Caco-2 (cell line): ENCODE measurements at regions not wholly inside any gene's neighbourhood (a gene's known extent, or its start where the extent isn't known, plus 50 kb on each side); places are given as distances from the start of the nearest gene placed in this dataset.

ENCODE experiments used
- BruUV-seq: library from RNA; stranded (reverse); fragments of 400-500 nt; replicated peaks from 2 replicates; lab custom pipeline; 2021; lab: Mats Ljungman, UMichigan
- CTCF ChIA-PET: fragments of 300-600 bp; sonication (Branson Sonifier 250); formaldehyde crosslinking; loops from one replicate; lab custom pipeline; 2022; ENCODE audit warnings: antibody characterized with exemption; lab: Charles Lee
- POLR2A ChIA-PET: fragments of 300-600 bp; sonication (Branson Sonifier 250); formaldehyde crosslinking; loops from one replicate; lab custom pipeline; 2022; ENCODE audit warnings: antibody characterized with exemption; lab: Charles Lee
- DNase-seq, 2 experiments: peaks; one replicate each; pipeline versions ENCODE4 v3.0.0 to v3.0.0-alpha.2; 2020 to 2022
- H3K27me3 ChIP-seq: replicated peaks from 2 replicates; pipeline ENCODE4 v1.6.0; 2011; ENCODE audit warnings: low read length; ENCODE audit not compliant: control insufficient read depth, insufficient read depth
- H3K36me3 ChIP-seq: 2 replicates; pipeline ENCODE4 v1.5.1; 2011; ENCODE audit warnings: low read length; ENCODE audit not compliant: control insufficient read depth, insufficient read depth
- H3K4me1 ChIP-seq: fragments of 250-450 bp; sonication (Bioruptor Pico); 2 replicates; pipeline ENCODE4 v1.5.1; 2020; ENCODE audit warnings: mild to moderate bottlenecking
- H3K4me3 ChIP-seq: 2 replicates; pipeline ENCODE4 v1.5.1; 2011; ENCODE audit warnings: low read depth, mild to moderate bottlenecking, control low read depth, low read length
- H3K9me3 ChIP-seq: fragments of 250-450 bp; sonication (Bioruptor Pico); 2 replicates; pipeline ENCODE4 v1.5.1; 2020; ENCODE audit warnings: mild to moderate bottlenecking, moderate library complexity
- H3K27ac Mint-ChIP-seq: one replicate; pipeline ENCODE4 v1.8.0; 2022; ENCODE audit warnings: mixed read lengths; ENCODE audit not compliant: unreplicated experiment
- H3K27me3 Mint-ChIP-seq: one replicate; pipeline ENCODE4 v1.8.0; 2022; ENCODE audit warnings: mixed read lengths; ENCODE audit not compliant: insufficient read depth, unreplicated experiment
- H3K36me3 Mint-ChIP-seq: one replicate; pipeline ENCODE4 v1.8.0; 2022; ENCODE audit warnings: mild to moderate bottlenecking, mixed read lengths; ENCODE audit not compliant: insufficient read depth, unreplicated experiment
- H3K4me1 Mint-ChIP-seq: one replicate; pipeline ENCODE4 v1.8.0; 2022; ENCODE audit warnings: low read depth, mixed read lengths; ENCODE audit not compliant: unreplicated experiment
- H3K4me3 Mint-ChIP-seq: one replicate; pipeline ENCODE4 v1.8.0; 2022; ENCODE audit warnings: mild to moderate bottlenecking, moderate library complexity, mixed read lengths; ENCODE audit not compliant: unreplicated experiment
- H3K9me3 Mint-ChIP-seq: one replicate; pipeline ENCODE4 v1.8.0; 2022; ENCODE audit warnings: mixed read lengths; ENCODE audit not compliant: unreplicated experiment
- CTCF ChIP-seq, 2 experiments: fragments of 200-600 bp in 1 of 2; IDR thresholded peaks; 1 replicate in 1 of 2; 2 replicates in 1 of 2; pipeline versions ENCODE4 v1.5.1 to v1.8.0; 2011 to 2022; ENCODE audit warnings: antibody characterized with exemption in 1 of 2, control low read depth in 1 of 2, inconsistent platforms in 1 of 2, low read depth in 1 of 2, low read length in 1 of 2, mild to moderate bottlenecking in 1 of 2, moderate library complexity in 1 of 2; ENCODE audit not compliant: insufficient read depth in 1 of 2, severe bottlenecking in 1 of 2, unreplicated experiment in 1 of 2
- intact Hi-C: fragments of 100-400 bp; cut with micrococcal nuclease; formaldehyde crosslinking; loops from one replicate; pipeline ENCODE4 v1.10.0; 2022; ENCODE audit not compliant: unreplicated experiment

GRCh38 chr4:62909238-62909637, 1500.0 kb downstream of the TECRL start:
- Histone ChIP-seq H3K9me3 (no peaks in the 10 kb centered on the region), H3K27me3 (no peaks in the 10 kb centered on the region), H3K4me3 (no peak overlapping the region), H3K4me1 (no peaks in the 10 kb centered on the region), H3K36me3 (no peaks in the 10 kb centered on the region)
- BruUV-seq, result no TSS peak
- Mint-ChIP-seq H3K4me3 (no peak overlapping the region), H3K36me3 (no peaks in the 10 kb centered on the region), H3K9me3 (no peaks in the 10 kb centered on the region), H3K27ac (no peak overlapping the region), H3K4me1 (no peaks in the 10 kb centered on the region), H3K27me3 (no peaks in the 10 kb centered on the region)
- POLR2A ChIA-PET, result no interaction called here
- no peak for TF ChIP-seq CTCF (IDR thresholded peaks at IDR 0.05; ENCODE audit: insufficient read depth in 1 of 2, low read depth in 1 of 2, low read length in 1 of 2, severe bottlenecking in 1 of 2, unreplicated experiment in 1 of 2)
- intact Hi-C loops, result no loop called here
- DNase-seq, result no peak
- CTCF ChIA-PET, result no interaction called here

- Mint-ChIP-seq H3K36me3 (no peaks in the 10 kb centered on the region), H3K9me3 (no peaks in the 10 kb centered on the region), H3K4me3 (no peak overlapping the region), H3K27ac (no peak overlapping the region), H3K27me3 (no peaks in the 10 kb centered on the region), H3K4me1 (no peaks in the 10 kb centered on the region)
- H3K4me1 ChIP-seq, result no peaks in the 10 kb centered on the region
- CTCF ChIA-PET, result interaction anchor here (1.5 kb wide), 1 partner anchor 662 kb away, joined by 4 read pairs; no protein-coding TSS in a partner anchor
- POLR2A ChIA-PET, result no interaction called here
- H3K36me3 ChIP-seq, result no peaks in the 10 kb centered on the region
- H3K27me3 ChIP-seq, result no peaks in the 10 kb centered on the region
- no peak for DNase-seq
- H3K9me3 ChIP-seq, result no peaks in the 10 kb centered on the region
- no TSS peak for BruUV-seq
- TF ChIP-seq CTCF (IDR thresholded peaks at IDR 0.05; ENCODE audit: insufficient read depth in 1 of 2, low read depth in 1 of 2, low read length in 1 of 2, severe bottlenecking in 1 of 2, unreplicated experiment in 1 of 2), result no peak
- no peak overlapping the region for H3K4me3 ChIP-seq
- intact Hi-C loops, result no loop called here
Observed at GRCh38 chr4:62901101-62901500, 1508.1 kb downstream of the TECRL start.

- no TSS peak for BruUV-seq
- Mint-ChIP-seq H3K36me3 (no peaks in the 10 kb centered on the region), H3K27ac (no peak overlapping the region), H3K9me3 (no peaks in the 10 kb centered on the region), H3K27me3 (no peaks in the 10 kb centered on the region), H3K4me3 (no peak overlapping the region), H3K4me1 (no peaks in the 10 kb centered on the region)
- intact Hi-C loops, result no loop called here
- H3K27me3 ChIP-seq, result no peaks in the 10 kb centered on the region
- ChIA-PET CTCF (no interaction called here), POLR2A (no interaction called here)
- H3K9me3 ChIP-seq, result no peaks in the 10 kb centered on the region
- no peak for TF ChIP-seq CTCF (IDR thresholded peaks at IDR 0.05; ENCODE audit: insufficient read depth in 1 of 2, low read depth in 1 of 2, low read length in 1 of 2, severe bottlenecking in 1 of 2, unreplicated experiment in 1 of 2)
- H3K4me3 ChIP-seq, result no peak overlapping the region
- no peak for DNase-seq
- no peaks in the 10 kb centered on the region for H3K36me3 ChIP-seq
- H3K4me1 ChIP-seq, result no peaks in the 10 kb centered on the region
Observed at GRCh38 chr4:62899646-62900364, 1509.4 kb downstream of the TECRL start.
